ELF-1 (cell line): ENCODE measurements at regions not wholly inside any gene's neighbourhood (a gene's known extent, or its start where the extent isn't known, plus 50 kb on each side); places are given as distances from the start of the nearest gene placed in this dataset.
A peak's percentile ranks its signal among the peaks of the same experiment; 100 is the strongest.

Experiments used
- DNase-seq: peaks from one replicate; pipeline ENCODE4 v3.0.0-alpha.2; 2016; ENCODE audit warnings: low read depth, low spot score

DNA sequence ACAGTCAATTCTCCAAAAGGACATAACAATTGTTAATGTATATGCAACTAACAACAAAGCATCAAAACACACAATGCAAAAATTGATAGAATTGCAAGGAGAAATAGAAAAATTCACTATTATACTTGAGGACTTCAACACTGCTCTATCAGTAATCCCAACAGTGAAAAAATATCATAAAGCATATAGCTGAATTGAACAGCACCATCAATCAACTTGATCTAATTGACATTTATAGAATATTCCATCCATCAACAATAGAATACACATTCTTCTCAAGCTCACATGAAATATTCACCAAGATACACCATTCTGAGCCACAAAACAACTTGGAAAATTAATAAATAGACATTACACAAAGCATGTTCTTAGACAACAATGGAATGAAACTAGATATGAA lies 60.1 kb upstream of the ASXL3 start:
- no peak for DNase-seq

DNA sequence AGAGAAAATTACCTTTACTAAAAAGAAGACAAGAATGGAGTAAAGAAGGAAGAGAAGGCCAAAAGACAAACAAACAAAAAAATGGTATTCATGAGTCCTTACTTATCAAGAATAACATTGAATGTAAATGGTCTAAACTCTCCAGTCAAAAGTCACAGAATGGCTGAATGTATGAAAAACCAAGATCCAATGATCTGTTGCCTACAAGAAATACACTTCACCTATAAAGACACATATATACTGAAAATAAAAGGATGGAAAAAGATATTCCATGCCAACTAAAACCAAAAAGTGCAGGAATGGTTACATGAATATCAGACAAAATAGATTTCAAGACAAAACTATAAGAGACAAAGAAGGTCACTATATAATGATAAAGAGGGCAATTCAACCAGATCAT lies 65.0 kb upstream of the ASXL3 start:
- no peak for DNase-seq

- no peak for DNase-seq
Observed at GRCh38 chr18:33507019-33507418, 66.5 kb upstream of the CCDC178 start.

GRCh38 chr18:33505798-33506197 lies 65.3 kb upstream of the CCDC178 start:
- DNase-seq, result no peak

DNA sequence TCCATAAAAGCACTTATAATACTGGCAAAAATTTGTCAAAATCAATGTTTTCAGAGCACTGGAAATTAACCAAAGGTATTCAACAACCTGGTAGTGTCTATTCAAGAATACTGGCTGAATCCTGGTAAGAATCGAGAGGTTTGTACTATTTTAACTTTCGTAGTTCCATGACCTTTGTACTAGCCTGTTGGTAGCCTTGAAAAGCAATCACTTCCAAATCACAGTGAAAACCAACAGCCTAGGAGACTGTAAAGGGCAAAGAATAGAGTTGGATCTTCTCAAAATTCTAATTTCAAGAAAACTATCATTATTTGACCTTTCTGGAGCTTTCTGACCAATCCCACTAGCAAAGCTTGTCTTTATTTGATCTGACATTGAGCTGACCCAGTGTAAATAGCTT lies 64.8 kb upstream of the CCDC178 start:
- DNase-seq, result no peak

GRCh38 chr18:33495278-33495677 lies 54.8 kb upstream of the CCDC178 start:
- DNase-seq, result peak; percentile 37
